HepG2 (cell line): ENCODE measurements at regions not wholly inside any gene's neighbourhood (a gene's known extent, or its start where the extent isn't known, plus 50 kb on each side); places are given as distances from the start of the nearest gene placed in this dataset.
"Not testable (repeated sequence)": the region's sequence is repeated elsewhere in the genome, so short reads cannot be mapped to it uniquely, and the experiment has no call there.

Experiments
- ATAC-seq: fragments of 200-7000 bp; cut with Tn5 transposase; 3 replicates; pipeline ENCODE4 v1.9.1; 2020; ENCODE audit warnings: mild to moderate bottlenecking, moderate library complexity
- BruUV-seq: library from RNA; stranded (reverse); fragments of 400-500 nt; replicated peaks from 2 replicates; lab custom pipeline; 2021; lab: Mats Ljungman, UMichigan
- CTCF ChIA-PET: fragments of 300-600 bp; formaldehyde crosslinking; extraction: SDS; loops from one replicate; lab custom pipeline; 2021; ENCODE audit warnings: low total read pairs, inconsistent platforms, low intra/inter-chr PET ratio; lab: Yijun Ruan, JAX
- POLR2A ChIA-PET: fragments of 350-600 bp; sonication (Branson Sonifier 250); formaldehyde crosslinking; loops from one replicate; lab custom pipeline; 2020; ENCODE audit warnings: antibody characterized with exemption, inconsistent platforms; lab: Yijun Ruan, JAX
- DNase-seq: peaks from one replicate; pipeline ENCODE4 v3.0.0-alpha.2; 2015; ENCODE audit warnings: low spot score
- FAIRE-seq: peaks from 3 replicates; lab custom pipeline; 2011; peaks lifted over from hg19 to GRCh38; lab: Jason Lieb, UNC
- H2AFZ ChIP-seq: one replicate; pipeline ENCODE4 v1.6.1; 2011; ENCODE audit warnings: low read length, inconsistent platforms
- H3K27ac ChIP-seq: fragments of 300-600 bp; 3 replicates; pipeline ENCODE4 v1.8.0; 2011; ENCODE audit warnings: mixed run types, mild to moderate bottlenecking, mixed read lengths, low read length, inconsistent platforms; ENCODE audit not compliant: insufficient read depth; ENCODE audit errors: extremely low read length
- H3K27me3 ChIP-seq, 2 experiments: fragments of 200-600 bp in 1 of 2; 2 replicates in 1 of 2; 3 replicates in 1 of 2; pipeline versions ENCODE4 v1.6.0 to v1.8.0; 2011; ENCODE audit warnings: low read length in 2 of 2, mild to moderate bottlenecking in 2 of 2, moderate library complexity in 2 of 2, inconsistent platforms in 1 of 2; ENCODE audit not compliant: insufficient read depth in 2 of 2, control insufficient read depth in 1 of 2
- H3K36me3 ChIP-seq, 2 experiments: fragments of 200-600 bp in 1 of 2; replicated peaks in 1 of 2; 2 replicates in 1 of 2; 3 replicates in 1 of 2; pipeline versions ENCODE4 v1.5.1 to v1.8.0; 2011; ENCODE audit warnings: low read length in 2 of 2, inconsistent platforms in 1 of 2; ENCODE audit not compliant: insufficient read depth in 2 of 2, control insufficient read depth in 1 of 2
- H3K4me1 ChIP-seq: 2 replicates; pipeline ENCODE4 v1.5.1; 2012; ENCODE audit warnings: low read length, inconsistent platforms; ENCODE audit not compliant: insufficient read depth
- H3K4me2 ChIP-seq: 2 replicates; pipeline ENCODE4 v1.6.0; 2011; ENCODE audit warnings: low read depth, low read length, inconsistent platforms
- H3K4me3 ChIP-seq, 3 experiments: fragments of 200-600 bp in 1 of 3; sonication (generic), shearing (Covaris generic) in 1 of 3; replicated peaks in 1 of 3; 2 replicates each; pipeline ENCODE4 v1.5.1; 2011 to 2016; ENCODE audit warnings: low read length in 3 of 3, inconsistent platforms in 2 of 3, low read depth in 2 of 3, mild to moderate bottlenecking in 2 of 3, control low read depth in 1 of 3, mixed read lengths in 1 of 3; ENCODE audit not compliant: insufficient read depth in 1 of 3
- H3K79me2 ChIP-seq: one replicate; pipeline ENCODE4 v1.6.1; 2011; ENCODE audit warnings: low read length, inconsistent platforms; ENCODE audit not compliant: insufficient read depth
- H3K9ac ChIP-seq: 2 replicates; pipeline ENCODE4 v1.6.0; 2011; ENCODE audit warnings: mild to moderate bottlenecking, low read depth, low read length, inconsistent platforms; ENCODE audit not compliant: insufficient read depth
- H3K9me3 ChIP-seq: 2 replicates; pipeline ENCODE4 v1.5.1; 2012; ENCODE audit warnings: mild to moderate bottlenecking, low read length
- H4K20me1 ChIP-seq: 2 replicates; pipeline ENCODE4 v1.6.0; 2011; ENCODE audit warnings: inconsistent platforms, mild to moderate bottlenecking, low read length, moderate library complexity; ENCODE audit not compliant: insufficient read depth
- EHMT2 ChIP-seq: fragments of 200-600 bp; sonication (generic); IDR thresholded peaks from 2 replicates; pipeline ENCODE4 v1.7.0; 2017; ENCODE audit warnings: antibody characterized with exemption, low read depth, low read length, borderline replicate concordance
- RFX5 ChIP-seq: IDR thresholded peaks from 2 replicates; pipeline ENCODE4 v1.6.1; 2011; ENCODE audit warnings: low read depth, low read length, improper control_type of control experiment
- RFXANK ChIP-seq: IDR thresholded peaks from 2 replicates; pipeline ENCODE4 v1.6.1; 2016
- TCF7L2 ChIP-seq: IDR thresholded peaks from 2 replicates; pipeline ENCODE4 v1.6.1; 2011; ENCODE audit warnings: mild to moderate bottlenecking, low read depth, low read length, moderate library complexity
- TFDP1 ChIP-seq: IDR thresholded peaks from 2 replicates; pipeline ENCODE4 v1.6.1; 2016; ENCODE audit warnings: missing compliant biosample characterization, missing genetic modification reagents, borderline replicate concordance
- WGBS: methylation state at CpG from one replicate; pipeline ENCODE4 v1.1.6; 2017; ENCODE audit warnings: low lambda C conversion rate; 5-methylcytosine and 5-hydroxymethylcytosine counted together
- in situ Hi-C: cut with HindIII; loops from 2 replicates; pipeline ENCODE4 v1.10.0; 2017; ENCODE audit warnings: low pct_unique_long_range_greater_than_20kb; ENCODE audit not compliant: extremely low pct_ligation_motif_present
- intact Hi-C: fragments of 100-400 bp; cut with micrococcal nuclease; formaldehyde crosslinking; loops from one replicate; pipeline ENCODE4 v1.10.0; 2022; ENCODE audit not compliant: unreplicated experiment

DNA sequence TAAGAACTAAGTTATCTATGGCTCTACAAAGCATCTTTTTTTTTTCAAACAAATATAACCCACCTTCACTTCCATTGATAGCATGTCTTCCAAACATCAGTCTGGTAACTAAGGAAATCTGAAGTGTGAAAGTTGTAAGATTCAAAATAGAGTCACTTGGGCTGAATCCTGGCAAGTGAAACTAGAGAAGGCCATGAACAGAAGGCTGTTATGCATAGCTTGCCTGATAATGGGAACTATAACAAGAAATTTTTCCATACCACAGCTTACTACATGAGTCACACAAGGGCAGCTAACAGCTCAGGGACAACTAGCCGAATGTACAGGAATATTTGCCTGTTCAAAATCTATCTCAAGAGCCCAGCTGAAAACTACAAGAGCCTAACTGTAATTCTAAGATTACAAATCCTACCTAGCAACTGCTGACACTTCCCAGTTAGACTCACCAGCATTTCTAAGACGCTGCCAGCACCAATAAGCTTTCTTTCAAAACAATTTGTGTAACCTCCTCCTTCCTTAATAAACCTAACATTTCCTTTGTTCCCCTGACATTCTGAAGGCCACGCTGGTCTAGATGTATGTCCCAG is 1066.5 kb downstream of the PLOD2 start:
- no peak for ATAC-seq
- H4K20me1 ChIP-seq: no peaks in the 10 kb centered on the region
- H3K27me3 ChIP-seq: no peaks in the 10 kb centered on the region; a peak in 1 of 5 replicates
- H2AFZ ChIP-seq: no peak overlapping the region
- FAIRE-seq: no peak
- no peak overlapping the region for H3K27ac ChIP-seq
- H3K9ac ChIP-seq: no peak overlapping the region
- no peak overlapping the region for H3K4me2 ChIP-seq
- BruUV-seq: no TSS peak
- 0% methylated on average over 3 of the region's 3 CpGs for WGBS
- H3K79me2 ChIP-seq: no peaks in the 10 kb centered on the region
- no peak overlapping the region for H3K4me3 ChIP-seq
- no peaks in the 10 kb centered on the region for H3K9me3 ChIP-seq
- DNase-seq: no peak
- POLR2A ChIA-PET: no interaction called here
- CTCF ChIA-PET: no interaction called here
- intact Hi-C loops (no loop called here), in situ Hi-C loops (no loop called here)
- TF ChIP-seq TFDP1 (CRISPR knock-in tag) (no peak), RFXANK (CRISPR knock-in tag) (peak; percentile 95), TCF7L2 (no peak), RFX5 (peak; percentile 95), EHMT2 (no peak)
- TF ChIP-seq, all 625 proteins: peak for 2
- Histone ChIP-seq H3K4me1 (no peaks in the 10 kb centered on the region), H3K36me3 (no peaks in the 10 kb centered on the region)

DNA sequence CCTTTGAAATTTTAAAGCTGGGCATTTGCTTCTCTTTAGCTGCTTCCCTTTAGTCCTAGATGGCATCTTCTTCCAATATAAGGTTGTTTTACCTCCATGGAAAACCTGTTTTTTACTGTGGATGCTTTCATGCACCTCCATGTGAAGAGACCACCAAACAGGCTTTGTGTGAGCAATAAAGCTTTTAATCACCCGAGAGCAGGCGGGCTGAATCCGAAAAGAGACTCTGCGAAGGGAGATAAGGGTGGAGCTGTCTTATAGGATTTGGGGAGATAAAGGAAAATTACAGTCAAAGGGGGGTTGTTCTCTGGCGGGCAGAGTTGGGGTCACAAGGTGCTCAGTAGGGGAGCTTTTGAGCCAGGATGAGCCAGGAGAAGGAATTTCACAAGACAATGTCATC is 1049.8 kb downstream of the PLOD2 start:
- H3K27ac ChIP-seq, H4K20me1 ChIP-seq, intact Hi-C loops, POLR2A ChIA-PET, DNase-seq, H3K36me3 ChIP-seq, CTCF ChIA-PET, H2AFZ ChIP-seq, FAIRE-seq, ATAC-seq, H3K4me1 ChIP-seq, H3K9ac ChIP-seq, H3K9me3 ChIP-seq, H3K4me3 ChIP-seq, in situ Hi-C loops, H3K4me2 ChIP-seq, H3K79me2 ChIP-seq, H3K27me3 ChIP-seq, BruUV-seq: not testable (repeated sequence)
- WGBS: 35% methylated on average over 5 of the region's 5 CpGs
